Activated CD8-positive, alpha-beta memory T cell treated with anti-CD3 and anti-CD28 coated beads, Interleukin-2, amount 50 U/mL, for 48 hours (primary cell): ENCODE measurements at regions not wholly inside any gene's neighbourhood (a gene's known extent, or its start where the extent isn't known, plus 50 kb on each side); places are given as distances from the start of the nearest gene placed in this dataset.
A peak's percentile ranks its signal among the peaks of the same experiment; 100 is the strongest.
"Not testable (repeated sequence)": the region's sequence is repeated elsewhere in the genome, so short reads cannot be mapped to it uniquely, and the experiment has no call there.

Experiments
- DNase-seq: peaks from one replicate; pipeline ENCODE4 v3.0.0-alpha.2; 2020

GRCh38 chr15:53209396-53210042 lies 419.4 kb upstream of the ONECUT1 start:
- DNase-seq = no peak

DNA sequence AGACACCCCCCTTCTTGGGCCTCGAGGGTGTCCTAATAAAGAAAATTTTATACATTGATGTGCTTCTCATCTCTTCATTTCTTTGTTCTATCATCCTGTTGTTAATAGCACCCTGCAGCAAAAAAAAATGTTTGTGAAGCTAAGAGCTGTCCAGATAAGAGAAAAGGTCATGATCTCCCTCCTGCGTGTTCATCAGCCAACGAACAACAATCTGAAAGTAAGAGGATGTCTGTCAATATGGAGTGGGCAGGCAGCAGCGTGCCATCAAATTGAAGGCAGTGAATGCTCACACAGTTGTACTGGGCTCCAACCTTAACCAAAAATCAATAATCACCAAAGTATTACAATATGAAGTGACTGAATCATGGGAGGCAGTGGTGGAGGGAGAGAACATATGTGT lies 418.6 kb upstream of the ONECUT1 start:
- no peak for DNase-seq

GRCh38 chr15:53203454-53203853 lies 413.3 kb upstream of the ONECUT1 start:
- DNase-seq = no peak

- DNase-seq = no peak
These were observed 412.7 kb upstream of the ONECUT1 start for GRCh38 chr15:53202876-53203275.

- peak; percentile 78 for DNase-seq
These were observed 407.3 kb upstream of the ONECUT1 start for GRCh38 chr15:53197426-53197839.

- no peak for DNase-seq
These were observed 406.7 kb upstream of the ONECUT1 start for GRCh38 chr15:53196788-53197187.

DNA sequence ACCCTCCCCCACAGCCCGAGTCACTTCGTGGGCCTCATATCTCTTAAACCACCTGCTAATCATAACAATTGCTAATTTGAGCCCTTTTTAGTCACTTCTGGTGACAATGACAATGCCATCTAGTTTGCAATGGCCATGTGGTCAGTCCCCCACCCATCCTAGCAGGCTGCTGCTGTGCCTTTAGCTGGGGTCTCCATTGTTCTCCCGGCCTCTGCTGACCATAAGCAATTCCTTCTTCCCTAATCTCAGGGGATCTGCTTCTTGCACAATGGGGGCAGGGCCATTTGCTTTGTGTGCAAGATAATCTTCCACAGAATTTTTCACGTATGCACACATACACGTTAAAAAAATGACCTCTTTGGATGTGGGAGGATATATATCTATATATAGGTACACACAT lies 406.1 kb upstream of the ONECUT1 start:
- DNase-seq = no peak

GRCh38 chr15:53193149-53193548 lies 403.0 kb upstream of the ONECUT1 start:
- no peak for DNase-seq

DNA sequence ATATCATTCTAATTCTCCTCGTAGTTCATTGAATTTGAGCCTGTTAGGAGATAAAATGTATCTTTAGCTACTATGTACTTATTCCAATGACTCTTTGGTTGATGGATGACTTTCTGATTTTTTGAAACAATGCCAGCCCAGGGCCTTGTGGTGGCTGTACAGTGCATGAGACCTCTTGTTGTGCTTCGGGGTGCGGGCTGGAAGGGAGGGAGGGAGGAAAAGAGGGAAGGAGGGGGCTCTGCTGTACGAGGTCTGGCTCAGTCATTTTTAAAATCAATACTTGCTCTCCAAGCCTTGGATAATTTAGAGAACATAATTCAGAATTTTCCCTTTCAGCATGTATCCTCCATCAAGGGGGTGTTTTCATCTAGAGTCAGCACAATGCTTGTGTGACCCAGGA lies 399.7 kb upstream of the ONECUT1 start:
- DNase-seq = no peak

DNA sequence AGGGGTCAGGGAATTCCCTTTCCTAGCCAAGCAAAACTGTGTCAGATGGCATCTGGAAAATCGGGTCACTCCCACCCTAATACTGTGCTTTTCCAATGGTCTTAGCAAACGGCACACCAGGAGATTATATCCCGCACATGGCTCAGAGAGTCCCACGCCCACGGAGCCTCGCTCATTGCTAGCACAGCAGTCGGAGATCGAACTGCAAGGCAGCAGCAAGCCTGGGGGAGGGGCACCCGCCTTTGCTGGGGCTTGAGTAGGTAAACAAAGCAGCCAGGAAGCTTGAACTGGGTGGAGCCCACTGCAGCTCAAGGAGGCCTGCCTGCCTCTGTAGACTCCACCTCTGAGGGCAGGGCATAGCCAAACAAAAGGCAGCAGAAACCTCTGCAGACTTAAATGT lies 393.3 kb upstream of the ONECUT1 start:
- not testable (repeated sequence) for DNase-seq

- DNase-seq = no peak
These were observed 381.4 kb upstream of the ONECUT1 start for GRCh38 chr15:53171571-53171970.

- DNase-seq = no peak
These were observed 376.6 kb upstream of the ONECUT1 start for GRCh38 chr15:53166684-53167201.

- DNase-seq = no peak
These were observed 376.0 kb upstream of the ONECUT1 start for GRCh38 chr15:53165988-53166683.

DNA sequence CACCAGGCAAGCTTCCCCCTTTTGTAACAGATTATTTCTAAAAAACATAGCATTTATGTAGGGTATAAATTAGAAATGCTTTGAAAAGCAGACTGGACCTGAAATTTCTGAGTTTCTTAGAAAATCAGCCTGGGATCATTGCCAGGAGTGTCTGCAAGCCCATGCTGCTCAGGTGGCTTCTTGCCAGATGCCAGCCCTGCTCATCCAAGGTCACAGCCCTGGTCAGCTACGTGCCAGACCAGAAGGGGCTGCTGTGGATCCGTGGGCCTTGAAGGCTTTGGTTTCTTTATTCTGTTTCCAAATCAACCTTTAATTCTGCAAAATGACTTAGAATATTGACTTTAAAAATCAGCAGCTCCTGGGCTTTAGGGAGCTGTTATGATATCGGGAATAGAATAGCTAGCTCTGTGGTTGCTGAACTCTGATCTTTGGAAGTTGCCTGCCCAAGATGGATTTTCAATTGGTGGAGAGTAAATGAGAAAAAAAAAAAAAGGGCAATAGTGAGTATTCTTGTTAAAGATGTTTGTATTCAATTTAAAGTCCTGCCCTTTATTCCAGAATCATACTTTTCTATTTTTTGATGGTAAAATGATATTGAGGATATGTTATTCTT lies 370.1 kb upstream of the ONECUT1 start:
- no peak for DNase-seq

DNA sequence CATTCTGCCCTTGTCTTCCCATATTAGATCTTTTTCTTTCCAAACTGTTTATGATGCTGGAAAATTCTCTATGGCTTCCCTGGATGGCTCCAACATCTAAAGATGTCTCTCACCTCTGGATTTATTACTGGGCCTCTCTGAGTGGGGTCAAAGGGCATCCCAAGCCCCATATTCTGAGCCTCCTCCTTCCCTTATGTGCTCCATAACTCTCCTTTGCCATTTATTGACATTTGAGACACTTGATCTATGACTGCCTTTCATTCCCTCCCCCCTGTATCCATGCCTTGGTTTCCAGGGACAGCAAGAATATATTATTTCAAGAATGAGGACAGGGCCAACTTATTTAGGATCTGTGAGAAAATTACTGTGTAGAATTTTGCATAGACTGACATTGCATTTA lies 369.3 kb upstream of the ONECUT1 start:
- DNase-seq = no peak

DNA sequence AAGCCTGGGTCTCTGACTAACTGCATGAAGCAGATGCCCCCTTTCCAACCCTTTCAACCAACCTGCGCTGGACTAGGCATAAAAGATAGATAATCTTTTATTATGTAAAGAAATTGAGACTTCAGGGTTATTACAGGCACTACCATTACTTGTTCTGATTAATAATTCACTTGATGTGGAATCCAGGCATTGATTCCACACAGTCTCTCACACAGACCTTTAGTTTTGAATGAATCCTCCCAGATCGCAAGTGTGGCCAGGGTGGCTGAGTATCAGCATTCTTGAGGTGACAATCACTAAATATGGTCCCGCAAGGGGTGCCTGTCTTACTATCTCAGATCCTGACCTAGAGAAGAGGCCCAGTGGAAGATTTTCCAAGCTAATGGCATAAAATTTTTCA lies 368.9 kb upstream of the ONECUT1 start:
- no peak for DNase-seq

GRCh38 chr15:53133255-53133850 lies 343.2 kb upstream of the ONECUT1 start:
- no peak for DNase-seq

- no peak for DNase-seq
These were observed 340.8 kb upstream of the ONECUT1 start for GRCh38 chr15:53130943-53131342.

- DNase-seq = no peak
These were observed 339.2 kb upstream of the ONECUT1 start for GRCh38 chr15:53129121-53129904.

- no peak for DNase-seq
These were observed 338.5 kb upstream of the ONECUT1 start for GRCh38 chr15:53128652-53129051.

GRCh38 chr15:53126144-53126543 lies 336.0 kb upstream of the ONECUT1 start:
- no peak for DNase-seq

- DNase-seq = no peak
These were observed 332.7 kb upstream of the ONECUT1 start for GRCh38 chr15:53122818-53123217.

- not testable (repeated sequence) for DNase-seq
These were observed 326.8 kb upstream of the ONECUT1 start for GRCh38 chr15:53116915-53117314.
